ENCODE measurements at regions not wholly inside any gene's neighbourhood (a gene's known extent, or its start where the extent isn't known, plus 50 kb on each side); places are given as distances from the start of the nearest gene placed in this dataset.
"Not testable (repeated sequence)": the region's sequence is repeated elsewhere in the genome, so short reads cannot be mapped to it uniquely, and the experiment has no call there.

GRCh38 chr2:184141866-184142265 is 456.5 kb upstream of the ZNF804A start:
- no peak for DNase-seq

DNA sequence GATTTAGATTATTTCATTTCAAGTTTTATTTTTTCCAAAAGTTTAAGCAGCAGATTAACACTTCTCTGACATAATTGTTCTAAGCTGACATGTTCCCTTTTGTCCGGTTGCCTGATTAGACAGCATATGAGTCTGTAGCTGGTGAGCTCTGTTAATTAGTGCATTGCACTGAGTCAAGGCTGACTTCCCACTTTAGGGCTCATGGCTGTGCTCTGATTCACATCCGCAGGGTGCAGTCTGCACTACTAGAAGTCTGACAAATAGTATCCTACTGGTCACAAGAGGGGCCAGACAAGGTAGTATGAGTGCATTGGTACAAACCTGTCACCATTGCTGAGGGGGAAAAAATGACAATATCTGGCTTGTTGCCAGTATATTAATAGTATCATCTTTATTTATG is 443.9 kb upstream of the ZNF804A start:
- no peak for DNase-seq

GRCh38 chr2:184155791-184156190 is 442.5 kb upstream of the ZNF804A start:
- DNase-seq, result no peak

DNA sequence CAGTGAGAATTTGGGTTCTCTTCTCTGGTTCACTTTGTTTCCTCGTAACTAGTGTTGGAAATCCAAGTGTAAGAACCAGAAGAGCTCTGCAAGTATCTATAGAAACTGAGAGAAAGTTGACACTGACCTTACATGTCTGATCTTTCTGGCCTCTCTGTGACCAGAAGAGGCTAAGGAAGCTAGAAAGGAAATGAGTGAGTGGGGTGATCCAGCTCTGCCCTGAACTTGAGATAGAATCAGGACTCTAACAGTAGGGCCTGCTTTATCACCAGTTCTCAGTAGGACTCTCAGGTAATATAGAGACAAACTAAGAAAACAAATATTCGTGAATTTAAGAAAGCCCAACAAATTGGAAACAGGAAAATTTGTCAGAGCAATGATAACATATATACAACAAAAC is 441.2 kb upstream of the ZNF804A start:
- DNase-seq, result no peak

DNA sequence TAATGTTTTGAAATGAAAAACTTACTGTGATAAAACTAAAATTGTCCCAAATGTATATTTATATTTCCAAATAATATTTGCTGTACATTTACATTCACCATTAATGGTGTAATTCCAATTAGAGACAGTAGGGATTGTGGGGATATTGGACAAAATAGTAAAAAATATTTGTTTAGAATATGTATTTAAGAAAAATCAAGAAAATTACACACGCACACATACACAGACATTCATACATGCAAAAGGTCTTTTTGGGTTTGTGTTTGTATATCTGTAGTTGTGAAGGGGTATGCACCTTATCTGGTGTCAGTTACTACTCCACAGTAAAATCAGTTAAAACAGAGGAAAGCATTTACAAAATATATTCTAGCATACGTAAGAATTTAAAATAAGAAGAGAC is 435.9 kb upstream of the ZNF804A start:
- no peak for DNase-seq

DNA sequence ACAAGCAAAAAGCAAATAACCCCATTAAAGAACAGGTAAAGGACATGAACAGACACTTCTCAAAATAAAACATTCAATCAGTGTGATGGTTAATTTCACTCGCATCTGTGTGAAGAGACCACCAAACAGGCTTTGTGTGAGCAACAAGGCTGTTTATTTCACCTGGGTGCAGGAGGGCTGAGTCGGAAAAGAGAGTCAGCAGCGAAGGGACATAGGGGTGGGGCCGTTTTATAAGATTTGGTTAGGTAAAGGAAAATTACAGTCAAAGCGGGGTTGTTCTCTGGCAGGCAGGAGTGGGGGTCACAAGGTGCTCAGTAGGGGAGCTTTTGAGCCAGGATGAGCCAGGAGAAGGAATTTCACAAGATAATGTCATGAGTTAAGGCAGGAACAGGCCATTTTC is 429.5 kb upstream of the ZNF804A start:
- not testable (repeated sequence) for DNase-seq

DNA sequence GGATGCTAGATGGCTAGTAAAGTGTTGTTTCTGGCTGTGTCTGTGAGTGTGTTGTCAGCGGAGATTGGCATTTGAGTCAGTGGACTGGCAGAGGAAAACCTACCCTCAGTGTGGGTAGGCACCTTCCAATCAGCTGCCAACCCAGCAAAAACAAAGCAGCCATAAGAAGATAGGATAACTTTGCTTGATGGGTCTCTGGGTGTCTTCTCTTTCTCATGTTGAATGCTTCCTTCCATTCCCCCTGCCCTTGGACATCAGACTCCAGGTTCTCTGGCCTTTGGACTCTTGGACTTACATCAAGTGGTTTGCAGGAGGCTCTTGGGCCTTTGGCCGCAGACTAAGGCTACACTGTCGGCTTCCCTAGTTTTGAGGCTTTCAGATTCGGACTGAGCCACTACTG is 429.0 kb upstream of the ZNF804A start:
- DNase-seq, result no peak

GRCh38 chr2:184174493-184175104 is 423.7 kb upstream of the ZNF804A start:
- no peak for DNase-seq

DNA sequence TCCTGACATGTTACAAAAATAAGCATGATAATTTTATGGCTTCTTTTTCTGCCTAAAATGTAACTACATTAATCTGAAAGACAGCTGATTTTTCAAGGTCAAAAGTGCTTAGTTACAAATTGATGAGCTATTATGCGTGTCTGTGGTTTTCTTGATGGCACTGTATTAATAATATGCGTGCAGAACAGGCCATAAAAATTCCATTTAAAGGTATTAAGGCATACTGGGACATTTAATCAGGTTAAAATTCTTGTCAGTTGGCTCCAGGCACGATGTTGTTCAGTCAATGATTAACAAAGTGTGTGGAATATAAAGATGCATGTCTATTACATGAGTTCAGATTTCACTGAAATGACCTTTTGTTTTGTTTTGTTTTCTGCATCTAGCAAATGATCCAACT is 420.1 kb upstream of the ZNF804A start:
- DNase-seq, result no peak

- no peak for DNase-seq
Measured at GRCh38 chr2:184186436-184186835, 411.9 kb upstream of the ZNF804A start.

DNA sequence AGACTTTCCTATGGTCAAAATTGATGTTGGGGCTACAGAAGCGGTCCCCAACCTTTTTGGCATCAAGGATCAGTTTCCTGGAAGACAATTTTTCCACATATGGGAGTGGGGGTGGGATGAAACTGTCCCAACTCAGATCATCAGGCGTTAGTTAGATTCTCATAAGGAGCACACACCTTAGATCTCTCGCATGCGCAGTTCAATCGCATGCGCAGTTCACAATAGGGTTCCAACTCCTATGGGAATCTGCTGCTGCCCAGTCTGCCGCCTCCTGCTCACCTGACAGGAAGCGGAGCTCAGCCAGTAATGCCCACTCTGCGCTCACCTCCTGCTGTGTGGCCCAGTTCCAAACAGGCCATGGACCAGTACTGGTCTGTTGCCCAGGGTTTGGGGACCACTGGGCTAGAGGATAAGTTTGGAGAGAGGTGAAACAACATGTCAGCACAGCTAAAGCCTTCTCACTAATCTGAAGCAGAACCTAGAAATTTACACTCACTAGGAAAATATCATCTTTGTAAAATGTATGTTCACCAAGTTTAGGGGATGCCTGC is 410.8 kb upstream of the ZNF804A start:
- DNase-seq, result no peak

- DNase-seq, result no peak
Measured at GRCh38 chr2:184190725-184191124, 407.6 kb upstream of the ZNF804A start.

GRCh38 chr2:184192649-184193048 is 405.7 kb upstream of the ZNF804A start:
- no peak for DNase-seq

DNA sequence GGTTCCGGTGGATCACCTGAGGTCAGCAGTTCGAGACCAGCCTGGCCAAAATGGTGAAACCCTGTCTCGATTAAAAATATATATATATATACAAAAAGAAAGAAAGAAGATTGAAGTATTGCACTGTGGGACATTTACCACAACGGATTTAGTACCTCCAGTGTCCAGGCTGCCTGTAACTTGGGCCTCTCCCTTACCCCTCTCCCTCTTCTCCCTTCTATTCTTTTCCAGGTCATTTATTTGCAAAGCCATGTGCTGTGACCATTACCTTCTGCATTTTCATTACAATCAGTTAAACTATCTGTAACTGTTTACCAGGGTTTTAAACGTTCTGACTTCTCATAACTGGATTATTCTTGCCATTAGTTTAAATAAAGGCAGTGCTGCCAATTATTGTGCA is 400.9 kb upstream of the ZNF804A start:
- no peak for DNase-seq

DNA sequence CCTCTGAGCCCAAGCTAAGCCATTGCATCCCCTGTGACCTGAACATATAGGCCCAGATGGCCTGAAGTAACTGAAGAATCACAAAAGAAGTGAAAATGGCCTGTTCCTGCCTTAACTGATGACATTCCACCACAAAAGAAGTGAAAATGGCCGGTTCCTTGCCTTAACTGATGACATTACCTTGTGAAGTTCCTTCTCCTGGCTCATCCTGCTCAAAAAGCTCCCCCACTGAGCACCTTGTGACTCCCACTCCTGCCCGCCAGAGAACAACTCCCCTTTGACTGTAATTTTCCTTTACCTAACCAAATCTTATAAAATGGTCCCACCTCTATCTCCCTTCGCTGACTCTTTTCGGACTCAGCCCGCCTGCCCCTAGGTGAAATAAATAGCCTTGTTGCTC is 399.5 kb upstream of the ZNF804A start:
- not testable (repeated sequence) for DNase-seq

- DNase-seq, result no peak
Measured at GRCh38 chr2:184199274-184199673, 399.1 kb upstream of the ZNF804A start.

DNA sequence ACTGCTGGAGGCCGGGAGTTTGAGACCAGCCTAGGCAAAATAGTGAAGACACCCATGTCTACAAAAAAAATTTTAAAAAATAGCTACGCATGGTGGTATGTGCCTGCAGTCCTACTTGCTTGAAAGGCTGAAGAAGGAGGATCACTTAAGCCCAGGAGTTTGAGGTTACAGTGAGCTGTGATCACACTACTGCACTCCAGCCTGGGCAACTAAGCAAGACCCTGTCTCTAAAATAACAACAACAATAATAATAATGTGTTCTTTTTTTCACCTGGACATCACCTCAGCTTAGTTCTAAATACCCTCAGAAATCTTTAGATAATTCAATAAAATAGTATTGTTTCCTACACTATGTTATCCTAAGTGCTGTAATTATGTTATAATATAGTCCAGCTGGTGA is 397.1 kb upstream of the ZNF804A start:
- DNase-seq, result no peak

GRCh38 chr2:184203661-184204060 is 394.7 kb upstream of the ZNF804A start:
- DNase-seq, result no peak

DNA sequence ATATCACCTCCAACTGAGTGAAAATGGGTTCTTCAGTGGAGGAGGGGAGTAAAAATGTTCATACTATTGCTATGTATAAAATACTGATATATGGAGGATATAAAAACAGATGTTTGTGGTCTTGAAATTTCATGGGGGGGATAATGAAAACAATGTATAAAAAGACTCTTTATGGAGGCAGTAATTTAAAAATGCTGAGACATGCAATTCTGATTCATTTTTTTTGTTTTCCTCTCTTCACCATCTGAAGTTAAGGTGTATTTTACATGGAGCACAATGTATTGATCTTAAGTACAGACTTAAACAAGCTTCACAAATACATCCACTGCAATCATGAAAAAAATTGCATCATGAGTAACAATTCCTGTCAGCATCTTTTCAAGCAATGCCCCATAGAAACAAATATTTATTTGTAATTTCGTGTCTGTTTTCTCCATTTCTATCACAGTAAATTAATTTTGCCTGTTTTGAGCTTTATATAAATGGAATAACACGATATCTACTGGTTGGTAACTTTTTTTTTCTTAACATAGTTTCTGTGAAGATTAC is 393.2 kb upstream of the ZNF804A start:
- no peak for DNase-seq

DNA sequence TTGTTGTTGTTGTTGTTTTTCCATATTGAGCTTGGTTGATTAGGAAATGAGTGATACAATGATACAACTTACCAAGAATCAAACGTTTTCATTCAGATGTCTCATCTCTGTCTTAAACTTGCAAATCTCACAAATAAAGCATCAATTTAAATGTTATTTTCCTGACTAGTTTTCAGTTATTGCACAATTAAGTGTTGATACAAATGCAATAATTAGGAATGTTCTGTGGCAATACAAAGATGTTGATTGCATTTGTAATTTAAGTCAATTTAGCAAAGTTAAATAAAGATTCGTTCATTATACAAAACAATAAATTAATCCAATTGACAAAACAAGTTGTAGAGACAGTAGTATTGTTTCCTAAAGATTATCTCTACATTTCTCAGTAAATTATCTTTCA is 392.3 kb upstream of the ZNF804A start:
- DNase-seq, result no peak

GRCh38 chr2:184210329-184210728 is 388.0 kb upstream of the ZNF804A start:
- no peak for DNase-seq

GRCh38 chr2:184215745-184216144 is 382.6 kb upstream of the ZNF804A start:
- no peak for DNase-seq

GRCh38 chr2:184256611-184257010 is 341.7 kb upstream of the ZNF804A start:
- no peak for DNase-seq

DNA sequence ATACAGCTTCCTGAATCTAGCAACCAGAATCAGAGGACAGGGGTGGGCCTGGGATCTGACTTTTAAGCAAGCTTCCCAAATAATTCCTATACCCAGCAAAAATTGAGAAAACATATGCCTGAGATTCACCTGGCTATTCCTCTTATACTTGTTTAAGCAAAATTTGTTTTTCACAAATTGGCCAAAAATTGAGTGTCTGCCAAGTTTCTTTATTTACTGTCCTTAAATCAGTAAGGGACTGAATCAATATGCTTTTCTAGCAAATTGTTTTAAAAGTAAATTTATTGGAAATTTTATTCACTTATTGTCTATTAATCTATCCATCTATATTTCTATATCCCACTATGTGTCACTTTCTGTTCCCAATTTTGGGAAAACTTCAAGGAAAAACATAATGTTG is 337.0 kb upstream of the ZNF804A start:
- DNase-seq, result no peak

DNA sequence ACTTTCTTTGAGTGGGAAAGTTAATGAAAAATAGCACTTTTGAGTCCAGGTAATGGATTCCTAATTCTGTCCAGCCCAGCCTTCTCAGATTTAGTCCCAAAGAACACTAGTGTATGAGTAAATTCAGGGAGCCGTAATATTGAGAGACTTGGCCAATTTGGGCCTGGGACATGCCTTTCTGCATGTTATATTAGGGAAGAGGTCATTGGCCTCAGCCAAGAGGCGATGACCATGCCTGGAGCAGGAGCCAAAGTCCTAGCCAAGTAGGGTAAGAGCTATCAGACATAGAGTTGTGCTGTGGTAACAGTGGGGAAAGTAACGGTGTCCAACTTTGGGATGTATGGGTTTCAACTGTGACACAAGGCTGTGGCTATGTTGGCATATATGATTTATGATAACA is 336.5 kb upstream of the ZNF804A start:
- DNase-seq, result no peak

Data from activated effector memory CD4-positive, alpha-beta T cell treated with anti-CD3 and anti-CD28 coated beads, Interleukin-2, amount 50 U/mL, for 16 hours (primary cell).